SK-N-MC (cell line): ENCODE measurements at regions not wholly inside any gene's neighbourhood (a gene's known extent, or its start where the extent isn't known, plus 50 kb on each side); places are given as distances from the start of the nearest gene placed in this dataset.

Source experiments
- DNase-seq: peaks from one replicate; pipeline ENCODE4 v3.0.0-alpha.2; 2011; ENCODE audit warnings: low read depth, low spot score
- H3K27ac ChIP-seq: fragments of 200-600 bp; sonication (generic); 2 replicates; pipeline ENCODE4 v1.5.1; 2016; ENCODE audit warnings: mixed run types
- H3K36me3 ChIP-seq: fragments of 200-600 bp; sonication (generic); 2 replicates; pipeline ENCODE4 v1.6.1; 2017; ENCODE audit warnings: antibody characterized with exemption, low read length, mixed read lengths; ENCODE audit not compliant: insufficient read depth
- H3K4me3 ChIP-seq: fragments of 200-600 bp; sonication (generic); 2 replicates; pipeline ENCODE4 v1.5.1; 2016
- H3K9ac ChIP-seq: fragments of 200-600 bp; sonication (generic); 2 replicates; pipeline ENCODE4 v1.8.0; 2017; ENCODE audit warnings: mixed run types, mixed read lengths; ENCODE audit not compliant: insufficient read length
- H3K9me3 ChIP-seq: fragments of 200-600 bp; sonication (generic); 2 replicates; pipeline ENCODE4 v1.6.1; 2017; ENCODE audit warnings: low read depth, mild to moderate bottlenecking, antibody characterized with exemption, low read length, moderate library complexity, mixed read lengths
- EZH2 ChIP-seq: fragments of 200-600 bp; sonication (generic); IDR thresholded peaks from one replicate; pipeline ENCODE4 v1.6.1; 2017; ENCODE audit warnings: antibody characterized with exemption
- FOXP2 ChIP-seq: optimal IDR thresholded peaks from 2 replicates; pipeline ENCODE3; 2011; ENCODE audit warnings: mild to moderate bottlenecking, moderate library complexity; ENCODE audit not compliant: insufficient read depth; ENCODE audit errors: extremely low read length, control extremely low read depth
- POLR2AphosphoS5 ChIP-seq: IDR thresholded peaks from 2 replicates; pipeline ENCODE4 v1.6.1; 2012; ENCODE audit warnings: mild to moderate bottlenecking, low read depth, low read length, borderline replicate concordance

- Histone ChIP-seq H3K9ac (no peak overlapping the region), H3K9me3 (no peaks in the 10 kb centered on the region), H3K27ac (no peak overlapping the region), H3K4me3 (no peak overlapping the region), H3K36me3 (peaks cover 5% of the 10 kb centered on the region)
- TF ChIP-seq POLR2AphosphoS5 (no peak), FOXP2 (no peak), EZH2 (no peak)
- DNase-seq = no peak
Measured at GRCh38 chr1:70891051-70891843, 156.4 kb downstream of the PTGER3 start.

- no peak for DNase-seq
- no peaks in the 10 kb centered on the region for H3K9me3 ChIP-seq
- no peak overlapping the region for H3K27ac ChIP-seq
- H3K9ac ChIP-seq = no peak overlapping the region
- H3K36me3 ChIP-seq = no peaks in the 10 kb centered on the region
- TF ChIP-seq EZH2 (no peak), POLR2AphosphoS5 (no peak), FOXP2 (no peak)
- no peak overlapping the region for H3K4me3 ChIP-seq
Measured at GRCh38 chr1:70892140-70892539, 155.5 kb downstream of the PTGER3 start.

DNA sequence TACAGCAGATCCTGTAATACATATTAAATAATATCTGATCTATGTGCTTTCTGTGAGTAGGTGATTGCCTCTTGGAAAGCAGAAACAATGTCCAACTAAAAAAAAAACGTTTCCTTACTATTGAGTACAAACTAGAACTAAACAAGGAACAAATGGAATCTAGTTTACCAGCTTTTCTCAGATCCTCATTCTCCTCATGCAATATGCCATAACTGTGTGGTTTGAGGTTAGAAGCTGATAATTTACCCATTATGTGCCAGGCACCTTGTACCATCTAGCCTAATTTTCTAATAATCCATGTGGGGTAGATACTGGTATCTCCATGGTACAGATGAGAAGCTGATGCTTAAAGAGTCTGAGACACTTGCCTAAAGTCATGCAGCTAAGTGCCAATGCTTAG is 154.7 kb downstream of the PTGER3 start:
- no peak for DNase-seq
- no peak overlapping the region for H3K4me3 ChIP-seq
- TF ChIP-seq POLR2AphosphoS5 (no peak), FOXP2 (no peak), EZH2 (no peak)
- no peaks in the 10 kb centered on the region for H3K36me3 ChIP-seq
- H3K27ac ChIP-seq = no peak overlapping the region
- H3K9me3 ChIP-seq = no peaks in the 10 kb centered on the region
- no peak overlapping the region for H3K9ac ChIP-seq

DNA sequence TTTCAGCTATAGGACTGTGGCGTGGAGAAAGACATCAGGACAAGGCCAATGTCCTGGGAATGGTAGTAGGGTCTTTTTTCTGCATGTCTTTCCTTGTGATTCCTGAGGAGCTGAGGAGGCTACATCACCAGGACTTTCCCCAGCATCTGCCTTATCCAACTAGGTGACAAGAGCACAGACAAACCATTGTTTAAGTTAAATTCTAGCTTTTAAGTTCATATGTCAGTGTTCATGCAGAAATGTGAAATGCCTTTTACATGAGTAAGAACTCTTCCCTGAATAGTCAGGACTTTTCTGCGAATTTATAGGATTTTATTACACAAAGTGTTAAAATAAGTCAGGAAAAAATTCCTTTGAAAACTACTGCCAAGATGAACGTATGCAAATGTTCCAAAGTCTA is 154.2 kb downstream of the PTGER3 start:
- H3K9me3 ChIP-seq = no peaks in the 10 kb centered on the region
- no peak overlapping the region for H3K9ac ChIP-seq
- TF ChIP-seq EZH2 (no peak), FOXP2 (no peak), POLR2AphosphoS5 (no peak)
- no peaks in the 10 kb centered on the region for H3K36me3 ChIP-seq
- no peak overlapping the region for H3K27ac ChIP-seq
- DNase-seq = no peak
- H3K4me3 ChIP-seq = no peak overlapping the region

GRCh38 chr1:70895531-70895930 is 152.1 kb downstream of the PTGER3 start:
- Histone ChIP-seq H3K9me3 (no peaks in the 10 kb centered on the region), H3K9ac (no peak overlapping the region), H3K36me3 (no peaks in the 10 kb centered on the region; the same call in 1 of the 2 replicates), H3K27ac (no peak overlapping the region; the same call in 1 of the 2 replicates), H3K4me3 (no peak overlapping the region)
- TF ChIP-seq FOXP2 (no peak), EZH2 (no peak), POLR2AphosphoS5 (no peak)
- DNase-seq = no peak

DNA sequence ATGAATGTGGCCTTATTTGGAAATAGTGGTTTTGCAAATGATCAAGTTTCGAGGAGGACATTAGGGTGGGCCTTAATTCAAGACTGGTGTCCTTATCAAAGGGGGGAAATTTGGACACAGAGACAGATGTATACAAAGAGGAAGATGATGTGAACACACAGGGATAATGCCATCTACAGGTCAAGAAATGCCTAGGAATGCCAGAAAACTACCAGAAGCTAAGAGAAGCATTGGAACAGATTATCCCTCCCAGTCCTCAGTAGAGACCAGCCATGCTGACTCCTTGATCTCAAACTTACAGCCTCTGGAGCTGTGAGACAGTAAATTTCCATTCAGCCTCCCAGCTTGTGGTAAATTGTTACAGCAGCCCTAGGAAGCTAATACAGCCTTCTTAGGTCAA is 151.4 kb downstream of the PTGER3 start:
- no peak for DNase-seq
- no peak overlapping the region for H3K9ac ChIP-seq
- TF ChIP-seq POLR2AphosphoS5 (no peak), FOXP2 (no peak), EZH2 (no peak)
- H3K36me3 ChIP-seq = peaks cover 5% of the 10 kb centered on the region; the same call in 1 of the 2 replicates
- H3K9me3 ChIP-seq = no peaks in the 10 kb centered on the region
- no peak overlapping the region; the same call in 1 of the 2 replicates for H3K27ac ChIP-seq
- H3K4me3 ChIP-seq = no peak overlapping the region

DNA sequence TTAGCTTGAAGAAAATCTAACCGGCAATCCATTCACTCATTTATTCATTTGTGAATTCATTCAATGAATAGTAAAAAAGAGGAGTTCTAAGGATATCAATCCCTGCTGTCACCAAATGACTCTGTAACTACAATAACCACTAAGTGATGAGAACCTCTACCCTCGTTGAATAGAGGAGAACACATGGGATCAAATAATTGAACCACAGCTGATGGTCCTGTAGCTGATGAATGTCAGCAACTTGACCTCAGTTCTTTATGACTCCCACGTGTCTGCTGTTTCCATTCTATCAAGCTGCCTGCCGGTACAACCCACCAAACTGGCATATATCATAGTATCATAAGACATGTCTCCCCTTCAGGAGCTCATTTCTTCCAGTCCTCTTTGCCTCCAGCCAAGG is 150.3 kb downstream of the PTGER3 start:
- no peaks in the 10 kb centered on the region for H3K9me3 ChIP-seq
- no peak overlapping the region for H3K4me3 ChIP-seq
- no peak overlapping the region for H3K27ac ChIP-seq
- peaks cover 10% of the 10 kb centered on the region for H3K36me3 ChIP-seq
- H3K9ac ChIP-seq = no peak overlapping the region
- no peak for DNase-seq
- no peak for TF ChIP-seq POLR2AphosphoS5
- TF ChIP-seq EZH2 = no peak

DNA sequence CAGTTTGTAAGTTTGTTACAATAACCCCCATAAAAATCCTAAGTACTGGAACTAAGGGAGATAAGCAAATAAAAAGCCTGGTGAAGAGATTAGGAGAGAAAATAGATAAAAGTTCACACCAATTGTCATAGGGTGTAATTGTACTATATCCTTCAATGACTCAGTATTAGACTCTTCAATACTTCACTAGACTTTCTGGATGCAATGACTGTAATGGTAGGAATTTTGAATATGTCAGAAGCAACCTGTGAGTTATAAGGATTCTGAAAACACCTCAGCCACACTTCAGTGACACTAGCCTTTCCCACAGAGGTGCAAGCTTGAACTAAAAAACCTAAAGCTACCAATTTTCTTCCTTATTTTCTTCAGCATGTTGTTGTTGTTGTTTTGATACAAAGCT is 147.9 kb downstream of the PTGER3 start:
- Histone ChIP-seq H3K9ac (no peak overlapping the region), H3K9me3 (no peaks in the 10 kb centered on the region), H3K4me3 (no peak overlapping the region), H3K36me3 (peaks cover 15% of the 10 kb centered on the region), H3K27ac (no peak overlapping the region; the same call in 1 of the 2 replicates)
- no peak for TF ChIP-seq EZH2
- TF ChIP-seq POLR2AphosphoS5 = no peak
- DNase-seq = no peak

DNA sequence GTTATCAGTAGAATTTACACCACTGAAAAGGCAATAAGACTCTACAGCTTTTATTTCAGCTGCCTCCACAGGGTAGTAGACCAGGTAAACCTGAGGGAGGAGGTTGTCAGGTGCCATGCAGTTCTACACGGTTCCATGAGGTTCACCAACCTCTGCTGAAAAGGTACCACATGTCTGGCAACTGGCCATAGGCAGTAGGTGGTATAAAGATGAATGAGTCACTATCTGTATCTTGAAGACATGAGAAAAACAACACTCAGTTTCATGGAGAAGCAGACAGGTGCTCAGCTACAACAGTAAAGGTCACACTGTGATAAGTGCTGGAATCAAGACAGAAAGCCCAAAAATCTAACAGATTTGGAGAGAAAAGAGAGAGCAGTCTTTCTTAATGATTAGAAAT is 145.4 kb downstream of the PTGER3 start:
- no peak overlapping the region for H3K4me3 ChIP-seq
- peaks cover 24% of the 10 kb centered on the region for H3K36me3 ChIP-seq
- no peak overlapping the region for H3K27ac ChIP-seq
- H3K9ac ChIP-seq = no peak overlapping the region
- no peak for DNase-seq
- no peak for TF ChIP-seq POLR2AphosphoS5
- TF ChIP-seq FOXP2 = no peak
- TF ChIP-seq EZH2 = no peak
- no peaks in the 10 kb centered on the region for H3K9me3 ChIP-seq
